A673 (cell line): ENCODE measurements at regions not wholly inside any gene's neighbourhood (a gene's known extent, or its start where the extent isn't known, plus 50 kb on each side); places are given as distances from the start of the nearest gene placed in this dataset.

Experiments used
- EZH2 ChIP-seq: fragments of 200-600 bp; sonication (generic); IDR thresholded peaks from 2 replicates; pipeline ENCODE4 v1.6.1; 2017; ENCODE audit warnings: borderline replicate concordance, low read depth, mild to moderate bottlenecking, mixed read lengths, antibody characterized with exemption, low read length; ENCODE audit not compliant: poor library complexity, severe bottlenecking
- TF ChIP-seq, protein P1 (sequence below): fragments of 300-800, 200-600 bp; sonication (generic); conservative IDR thresholded peaks from 2 replicates; pipeline ENCODE4 v1.5.1; 2017; ENCODE audit warnings: low read depth, mild to moderate bottlenecking, antibody characterized with exemption, low read length, moderate library complexity, mixed read lengths

GRCh38 chr1:95426772-95427171 is 192.8 kb downstream of the RWDD3 start:
- no peak for TF ChIP-seq EZH2
- TF ChIP-seq, protein P1, sequence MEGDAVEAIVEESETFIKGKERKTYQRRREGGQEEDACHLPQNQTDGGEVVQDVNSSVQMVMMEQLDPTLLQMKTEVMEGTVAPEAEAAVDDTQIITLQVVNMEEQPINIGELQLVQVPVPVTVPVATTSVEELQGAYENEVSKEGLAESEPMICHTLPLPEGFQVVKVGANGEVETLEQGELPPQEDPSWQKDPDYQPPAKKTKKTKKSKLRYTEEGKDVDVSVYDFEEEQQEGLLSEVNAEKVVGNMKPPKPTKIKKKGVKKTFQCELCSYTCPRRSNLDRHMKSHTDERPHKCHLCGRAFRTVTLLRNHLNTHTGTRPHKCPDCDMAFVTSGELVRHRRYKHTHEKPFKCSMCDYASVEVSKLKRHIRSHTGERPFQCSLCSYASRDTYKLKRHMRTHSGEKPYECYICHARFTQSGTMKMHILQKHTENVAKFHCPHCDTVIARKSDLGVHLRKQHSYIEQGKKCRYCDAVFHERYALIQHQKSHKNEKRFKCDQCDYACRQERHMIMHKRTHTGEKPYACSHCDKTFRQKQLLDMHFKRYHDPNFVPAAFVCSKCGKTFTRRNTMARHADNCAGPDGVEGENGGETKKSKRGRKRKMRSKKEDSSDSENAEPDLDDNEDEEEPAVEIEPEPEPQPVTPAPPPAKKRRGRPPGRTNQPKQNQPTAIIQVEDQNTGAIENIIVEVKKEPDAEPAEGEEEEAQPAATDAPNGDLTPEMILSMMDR, result no peak
